ENCODE measurements at regions not wholly inside any gene's neighbourhood (a gene's known extent, or its start where the extent isn't known, plus 50 kb on each side); places are given as distances from the start of the nearest gene placed in this dataset.
A peak's percentile ranks its signal among the peaks of the same experiment; 100 is the strongest.

GRCh38 chrX:11039926-11040325 is 71.2 kb upstream of the HCCS start:
- DNase-seq (ENCODE audit: low read depth), result no peak
- FAIRE-seq, result no peak
- no peaks in the 10 kb centered on the region for H3K36me3 ChIP-seq (ENCODE audit: control insufficient read depth, insufficient read depth, low read length)
- H3K27me3 ChIP-seq (ENCODE audit: control insufficient read depth, insufficient read depth, low read length), result no peaks in the 10 kb centered on the region
- no peak for TF ChIP-seq CTCF (IDR thresholded peaks at IDR 0.05; ENCODE audit: insufficient read depth, low read length, severe bottlenecking)
- no peak overlapping the region for H3K4me3 ChIP-seq (ENCODE audit: low read depth, low read length)

GRCh38 chrX:11040405-11040804 is 70.7 kb upstream of the HCCS start:
- no peak for FAIRE-seq

GRCh38 chrX:11040996-11041395 is 70.1 kb upstream of the HCCS start:
- no peaks in the 10 kb centered on the region for H3K36me3 ChIP-seq (ENCODE audit: control insufficient read depth, insufficient read depth, low read length)
- no peaks in the 10 kb centered on the region for H3K27me3 ChIP-seq (ENCODE audit: control insufficient read depth, insufficient read depth, low read length)
- no peak for DNase-seq (ENCODE audit: low read depth)
- no peak for TF ChIP-seq CTCF (IDR thresholded peaks at IDR 0.05; ENCODE audit: insufficient read depth, low read length, severe bottlenecking)
- no peak for FAIRE-seq
- no peak overlapping the region for H3K4me3 ChIP-seq (ENCODE audit: low read depth, low read length)

More at GRCh38 chrX:11040405-11040804, 70.7 kb upstream of the HCCS start:
- no peaks in the 10 kb centered on the region for H3K27me3 ChIP-seq (ENCODE audit: control insufficient read depth, insufficient read depth, low read length)
- H3K4me3 ChIP-seq (ENCODE audit: low read depth, low read length), result no peak overlapping the region
- no peak for DNase-seq (ENCODE audit: low read depth)
- no peak for TF ChIP-seq CTCF (IDR thresholded peaks at IDR 0.05; ENCODE audit: insufficient read depth, low read length, severe bottlenecking)
- no peaks in the 10 kb centered on the region for H3K36me3 ChIP-seq (ENCODE audit: control insufficient read depth, insufficient read depth, low read length)

- no peak for TF ChIP-seq CTCF (IDR thresholded peaks at IDR 0.05; ENCODE audit: insufficient read depth, low read length, severe bottlenecking)
- FAIRE-seq, result no peak
- Histone ChIP-seq H3K4me3 (ENCODE audit: low read depth, low read length) (no peak overlapping the region), H3K36me3 (ENCODE audit: control insufficient read depth, insufficient read depth, low read length) (no peaks in the 10 kb centered on the region), H3K27me3 (ENCODE audit: control insufficient read depth, insufficient read depth, low read length) (no peaks in the 10 kb centered on the region)
- peak; percentile 18 for DNase-seq (ENCODE audit: low read depth)
Measured at GRCh38 chrX:11050013-11050412, 61.1 kb upstream of the HCCS start.

GRCh38 chrX:11053351-11053750 is 57.8 kb upstream of the HCCS start:
- DNase-seq (ENCODE audit: low read depth) (no peak), FAIRE-seq (no peak)
- Histone ChIP-seq H3K36me3 (ENCODE audit: control insufficient read depth, insufficient read depth, low read length) (no peaks in the 10 kb centered on the region), H3K4me3 (ENCODE audit: low read depth, low read length) (no peak overlapping the region), H3K27me3 (ENCODE audit: control insufficient read depth, insufficient read depth, low read length) (no peaks in the 10 kb centered on the region)
- no peak for TF ChIP-seq CTCF (IDR thresholded peaks at IDR 0.05; ENCODE audit: insufficient read depth, low read length, severe bottlenecking)

Data from bronchial epithelial cell (primary cell).